GM18870 (cell line): ENCODE measurements at regions not wholly inside any gene's neighbourhood (a gene's known extent, or its start where the extent isn't known, plus 50 kb on each side); places are given as distances from the start of the nearest gene placed in this dataset.

ENCODE experiments used
- ATAC-seq: cut with Tn5 transposase; IDR thresholded peaks from one replicate; pipeline ENCODE4 v1.9.1; 2021; ENCODE audit warnings: moderate library complexity; ENCODE audit not compliant: unreplicated experiment

DNA sequence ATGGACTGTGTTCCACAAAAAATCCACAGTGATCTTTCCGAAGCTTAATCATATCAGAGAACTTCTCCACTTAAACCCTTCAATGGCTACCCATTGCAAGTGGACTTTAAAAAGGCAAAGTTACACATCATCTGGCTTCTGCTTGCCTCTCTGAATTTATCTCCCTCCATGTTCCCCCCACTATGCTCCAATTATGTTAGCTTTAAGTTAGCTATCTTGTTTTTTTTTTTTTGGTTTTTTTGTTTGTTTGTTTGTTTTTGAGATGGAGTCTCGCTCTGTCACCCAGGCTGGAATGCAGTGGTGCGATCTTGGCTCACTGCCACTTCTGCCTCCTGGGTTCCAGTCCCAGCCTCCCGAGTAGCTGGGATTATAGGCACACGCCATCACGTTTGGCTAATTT, 166.4 kb upstream of the ADGRL2 start:
- no peak for ATAC-seq

- ATAC-seq: no peak
Measured at GRCh38 chr1:81619156-81619555, 181.6 kb upstream of the ADGRL2 start.

- no peak for ATAC-seq
Measured at GRCh38 chr1:81618376-81618775, 182.4 kb upstream of the ADGRL2 start.

DNA sequence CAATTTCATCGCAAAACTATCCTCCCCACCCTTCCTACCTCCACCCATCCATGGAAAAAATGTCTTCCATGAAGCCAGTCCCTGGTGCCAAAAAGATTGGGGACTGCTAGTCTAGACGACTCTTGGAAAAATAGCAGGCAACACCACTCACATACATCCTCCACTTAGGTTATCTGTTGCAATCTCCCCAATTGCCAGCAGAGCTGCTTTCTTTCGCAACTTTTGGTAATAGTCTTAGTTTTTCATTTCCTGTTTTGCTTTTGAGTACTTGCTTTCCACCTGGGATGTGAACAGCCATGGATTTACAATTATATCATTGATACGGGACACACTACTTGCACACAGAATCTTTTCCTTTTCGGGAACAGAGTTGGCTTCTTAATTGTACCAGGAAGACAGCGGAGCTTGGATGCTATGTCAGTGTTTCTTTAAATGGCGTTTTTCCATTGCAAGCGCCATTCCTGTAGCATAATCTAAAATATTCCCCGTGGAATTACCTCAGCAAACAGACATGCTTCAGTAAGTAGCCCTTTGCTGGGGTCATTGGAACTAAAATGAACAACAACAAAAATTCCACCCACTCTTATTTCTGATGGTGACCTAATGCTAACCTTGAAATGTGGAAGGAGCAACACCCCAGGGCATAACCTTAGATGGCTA, 183.3 kb upstream of the ADGRL2 start:
- no peak for ATAC-seq

GRCh38 chr1:81613803-81614202, 186.9 kb upstream of the ADGRL2 start:
- ATAC-seq: no peak

GRCh38 chr1:81607924-81608323, 192.8 kb upstream of the ADGRL2 start:
- no peak for ATAC-seq

DNA sequence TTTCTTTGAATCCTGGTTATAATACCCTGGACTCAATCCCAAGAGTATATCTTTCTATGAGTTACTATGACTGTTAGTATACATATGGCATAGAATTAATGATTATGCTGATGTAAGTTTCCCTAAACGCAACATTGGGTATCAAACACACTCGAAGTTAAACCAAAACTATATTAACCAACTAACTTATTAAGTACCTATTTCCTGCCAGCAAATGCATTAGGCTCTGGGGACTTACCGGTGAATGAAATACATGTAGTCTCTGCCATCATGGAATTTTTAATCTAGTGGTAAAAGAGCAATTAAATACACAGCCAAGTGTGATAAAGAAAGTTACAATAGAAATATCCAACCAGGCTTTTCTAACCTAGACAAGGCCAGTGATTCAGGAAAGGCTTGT, 193.6 kb upstream of the ADGRL2 start:
- ATAC-seq: no peak

- ATAC-seq: no peak
Measured at GRCh38 chr1:81606656-81607055, 194.1 kb upstream of the ADGRL2 start.

DNA sequence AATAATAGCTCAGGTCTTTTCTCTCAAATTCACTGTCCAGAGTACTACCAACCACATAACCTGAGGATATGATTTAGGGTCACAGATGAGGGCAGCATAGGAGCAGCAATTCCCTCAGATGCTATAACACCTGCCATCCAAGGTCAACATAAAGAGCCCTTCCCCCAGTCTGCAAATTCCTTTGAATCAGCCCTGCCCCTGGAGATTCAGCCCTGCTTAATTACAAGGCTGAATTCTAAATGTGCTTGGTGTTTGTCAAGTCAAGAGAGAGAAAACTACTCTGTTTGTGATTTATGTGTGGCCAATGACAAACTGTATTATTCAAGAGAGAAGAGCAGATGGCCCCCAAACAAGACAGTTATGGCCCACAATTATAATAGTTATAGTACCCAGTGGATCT, 195.7 kb upstream of the ADGRL2 start:
- no peak for ATAC-seq

- ATAC-seq: peak; percentile 68
Measured at GRCh38 chr1:81600878-81601622, 199.7 kb upstream of the ADGRL2 start.

GRCh38 chr1:81600363-81600762, 200.4 kb upstream of the ADGRL2 start:
- no peak for ATAC-seq

DNA sequence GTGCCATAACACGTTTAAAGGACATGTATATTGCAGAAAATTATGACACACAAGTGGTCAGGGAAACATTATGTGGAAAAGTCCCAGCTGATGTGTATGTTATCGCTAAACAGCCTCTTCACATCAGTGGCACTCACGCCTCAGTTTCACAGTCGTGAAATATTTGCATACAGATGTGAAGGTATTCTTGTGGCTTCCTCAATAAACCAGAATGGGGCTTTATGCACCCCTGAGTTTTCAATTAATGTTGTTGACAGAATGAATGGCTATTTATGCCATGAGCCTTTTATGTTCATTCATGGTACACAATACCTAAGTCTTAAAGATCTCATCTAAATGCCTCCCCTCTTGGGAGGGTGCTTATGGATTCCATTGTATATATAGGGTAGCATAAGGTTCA, 202.1 kb upstream of the ADGRL2 start:
- ATAC-seq: no peak

DNA sequence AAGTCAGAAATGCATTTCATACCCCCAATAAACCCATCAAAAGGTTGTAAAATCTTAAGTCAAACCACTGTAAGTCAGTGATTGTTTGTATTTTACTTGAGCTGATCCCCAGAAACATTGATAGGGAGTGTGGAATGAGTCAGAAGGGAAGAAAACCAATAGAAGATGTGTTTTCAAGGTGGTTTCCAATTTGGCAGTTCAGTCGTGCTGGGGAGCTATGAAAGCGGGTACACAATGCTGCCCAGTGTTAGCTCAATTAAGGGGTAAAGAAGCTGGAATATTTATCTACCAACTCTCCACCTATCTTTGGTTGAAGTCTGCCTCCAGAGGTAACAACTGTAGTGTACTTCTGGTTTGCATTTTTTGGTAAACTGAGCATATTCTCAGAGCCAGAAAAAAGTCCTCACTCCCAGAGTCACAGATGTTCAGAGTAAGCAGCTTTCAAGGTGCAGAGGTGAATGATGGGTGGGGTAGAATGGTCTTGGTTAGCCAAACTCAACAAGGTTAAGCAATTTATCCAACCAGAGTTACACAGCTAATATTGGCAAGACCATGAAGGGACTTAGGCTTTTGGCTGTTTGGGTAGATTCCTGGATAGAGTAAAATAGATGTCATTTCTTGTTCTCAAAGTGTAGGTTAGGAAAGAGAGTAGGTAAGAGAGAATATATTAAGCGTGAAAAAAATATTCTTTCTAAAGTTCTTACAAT, 202.9 kb upstream of the ADGRL2 start:
- ATAC-seq: no peak

- no peak for ATAC-seq
Measured at GRCh38 chr1:81596341-81596740, 204.4 kb upstream of the ADGRL2 start.

DNA sequence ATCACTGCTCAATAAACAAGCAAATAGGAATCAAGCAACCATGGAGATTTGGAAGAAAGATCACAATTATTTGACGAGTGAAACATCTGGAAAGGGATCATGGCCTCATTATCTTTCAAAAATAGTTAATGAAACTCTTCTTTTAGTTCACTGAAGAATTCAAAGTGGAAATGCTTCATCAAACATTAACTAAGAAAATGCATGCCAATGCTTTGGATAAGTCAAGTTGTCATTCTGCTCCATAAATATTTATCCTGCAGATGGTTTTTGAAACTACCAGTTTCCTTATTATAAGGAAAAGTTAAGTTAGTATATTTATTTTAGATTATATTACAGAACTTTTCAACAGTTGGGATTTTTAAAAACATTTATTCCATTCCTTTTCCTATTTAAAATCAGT, 206.5 kb upstream of the ADGRL2 start:
- ATAC-seq: no peak

- ATAC-seq: no peak
Measured at GRCh38 chr1:81592233-81592632, 208.5 kb upstream of the ADGRL2 start.

DNA sequence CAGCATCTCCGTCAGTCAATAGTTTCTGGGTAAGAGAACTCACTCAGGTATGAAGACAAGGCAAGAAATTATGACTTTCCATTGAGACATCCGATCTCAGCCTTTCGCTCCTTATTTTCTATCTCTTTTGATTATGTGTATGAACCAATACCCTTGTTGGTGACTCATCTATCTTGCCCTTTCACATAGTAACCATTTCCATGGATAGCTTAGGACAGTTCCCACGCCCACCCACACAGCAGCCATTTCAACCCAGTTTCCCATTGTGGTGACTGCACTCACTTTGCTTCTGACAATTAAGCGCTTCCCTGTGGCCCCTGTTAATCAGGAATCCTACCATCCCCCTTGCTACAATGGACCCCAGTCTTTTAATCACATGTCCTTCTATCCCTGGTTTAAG, 210.6 kb upstream of the ADGRL2 start:
- ATAC-seq: no peak

- no peak for ATAC-seq
Measured at GRCh38 chr1:81588149-81588548, 212.6 kb upstream of the ADGRL2 start.

DNA sequence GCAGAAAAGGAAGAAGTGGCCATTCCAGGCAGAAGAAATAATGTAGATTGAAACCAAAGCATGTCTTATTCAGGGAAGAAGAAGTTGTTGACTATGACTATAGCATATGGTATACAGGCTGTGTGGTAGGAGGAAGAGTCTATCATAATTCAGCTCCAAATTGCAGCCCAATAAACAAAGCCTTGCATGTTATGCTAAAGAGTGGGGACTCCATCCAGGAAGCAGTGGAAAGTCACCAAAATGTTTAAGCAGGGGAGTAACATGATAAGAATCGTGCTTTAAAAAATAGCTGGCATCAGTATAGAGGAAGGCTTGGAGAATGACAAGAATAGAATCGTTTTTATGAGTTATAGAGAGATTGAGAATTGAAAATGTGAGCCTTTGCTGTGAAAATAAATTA, 213.3 kb upstream of the ADGRL2 start:
- ATAC-seq: no peak

DNA sequence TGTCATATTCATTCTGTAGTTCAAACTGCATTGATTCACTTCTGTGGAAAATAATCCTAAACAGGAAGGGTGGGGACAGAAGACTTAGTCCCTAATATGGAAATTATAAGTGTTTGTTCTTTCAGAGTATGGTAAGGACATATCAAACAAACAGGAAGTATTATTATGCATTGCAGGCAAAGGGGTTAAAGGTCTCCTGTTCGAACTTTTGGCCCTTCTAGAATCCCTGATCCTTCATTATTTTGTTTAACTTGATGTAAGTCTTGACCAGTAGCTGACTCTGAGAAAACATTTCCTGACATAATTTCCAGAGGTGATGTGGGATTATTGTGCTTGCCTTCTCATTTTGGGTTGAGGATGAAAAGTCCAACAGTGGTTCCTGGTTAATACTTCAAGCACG, 215.4 kb upstream of the ADGRL2 start:
- ATAC-seq: no peak

DNA sequence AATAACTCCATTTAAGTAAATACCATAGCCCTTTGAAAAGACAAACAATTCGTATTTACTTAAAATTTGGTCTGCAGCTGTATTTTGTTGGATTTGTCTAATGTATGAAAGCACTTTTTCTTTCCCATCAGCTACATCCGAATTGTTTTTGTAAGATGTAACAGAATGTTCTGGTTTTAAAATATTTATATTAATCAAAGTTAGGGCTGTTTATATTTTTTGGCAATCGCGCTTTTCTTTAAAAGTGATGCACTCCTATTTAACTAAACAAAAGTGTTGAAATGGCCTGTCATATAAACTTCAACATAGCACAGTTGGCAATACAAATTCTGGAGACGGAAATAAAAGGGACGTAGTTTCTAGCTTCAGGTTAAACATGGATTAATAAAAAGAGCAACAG, 216.3 kb upstream of the ADGRL2 start:
- no peak for ATAC-seq

DNA sequence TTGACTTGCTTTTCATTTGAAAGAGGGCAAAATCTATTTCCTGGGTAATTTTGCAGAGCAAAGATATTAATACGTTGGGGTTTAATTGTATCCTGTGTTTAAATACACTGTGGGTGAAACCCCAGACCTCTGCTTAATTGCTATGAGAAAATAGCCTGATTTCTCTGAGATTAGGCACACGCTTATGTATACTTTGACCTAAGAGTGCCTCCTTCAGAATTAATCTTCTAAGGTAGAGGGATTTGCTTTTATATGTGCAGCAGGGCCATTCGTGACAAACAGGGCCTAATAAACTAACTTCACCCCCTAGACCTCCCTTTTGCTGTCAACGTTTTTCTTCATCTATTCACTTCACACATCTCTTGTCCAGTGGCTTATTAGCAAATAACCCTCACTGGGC, 216.9 kb upstream of the ADGRL2 start:
- ATAC-seq: no peak
